ENCODE measurements at regions not wholly inside any gene's neighbourhood (a gene's known extent, or its start where the extent isn't known, plus 50 kb on each side); places are given as distances from the start of the nearest gene placed in this dataset.

DNA sequence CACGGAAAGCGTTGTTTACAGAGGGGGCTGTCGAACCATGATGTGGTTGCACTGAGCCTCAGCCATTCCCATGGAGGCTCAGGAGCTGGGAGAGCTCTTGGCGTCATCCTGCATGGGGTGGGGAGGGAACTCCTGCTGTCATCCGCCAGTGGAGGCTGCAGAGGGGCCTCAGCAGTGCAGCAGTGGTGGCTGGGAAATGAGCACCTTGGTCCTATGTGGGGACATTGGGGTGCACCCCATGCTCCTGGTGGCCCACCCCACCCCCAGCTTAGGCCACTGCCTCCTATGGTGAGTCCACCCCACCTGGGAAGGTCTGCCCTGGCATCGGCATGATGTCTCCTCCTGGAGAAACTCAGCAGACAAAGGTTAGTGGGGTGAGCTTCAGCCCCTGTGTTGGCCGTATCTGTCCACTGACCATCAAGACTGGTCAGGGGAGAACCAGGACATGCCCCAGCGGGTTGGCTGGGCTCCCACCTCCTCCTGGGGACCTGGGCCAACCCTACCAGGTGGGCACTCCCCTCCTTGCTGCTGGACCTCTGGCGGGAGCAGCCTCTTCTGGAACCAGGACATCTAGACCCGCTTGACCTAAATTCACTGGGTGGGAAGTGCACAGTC, 67.8 kb upstream of the HDAC4 start:
- no peak for DNase-seq (ENCODE audit: low read depth in 4 of 4, low spot score in 3 of 4)

DNA sequence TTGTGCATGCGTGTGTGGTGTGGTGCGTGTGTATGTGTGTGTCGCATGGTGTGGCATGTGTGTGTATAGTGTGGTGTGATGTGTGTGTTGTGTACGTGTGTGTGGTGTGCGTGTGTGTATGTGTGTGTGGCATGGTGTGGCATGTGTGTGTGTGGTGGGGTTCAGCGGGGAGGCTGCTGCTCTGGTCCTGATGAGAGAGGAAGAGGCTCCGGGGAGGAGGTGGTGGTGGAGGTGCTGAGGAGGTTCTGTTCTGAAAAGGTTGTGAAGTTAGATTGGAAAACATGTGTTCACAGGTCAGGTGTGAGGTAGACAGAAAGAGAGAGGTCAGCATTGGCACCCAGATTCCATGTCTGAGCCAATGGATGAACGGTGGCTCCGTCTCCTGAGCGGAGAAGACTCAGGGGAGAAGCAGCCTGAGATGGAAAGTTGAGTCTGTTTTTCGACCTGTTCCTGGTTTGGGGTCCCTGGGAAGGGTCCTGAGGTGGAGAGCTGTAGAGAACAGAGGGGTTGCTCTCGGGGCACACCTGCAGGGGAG, 67.2 kb upstream of the HDAC4 start:
- no peak for DNase-seq (ENCODE audit: low read depth in 4 of 4, low spot score in 3 of 4)

DNA sequence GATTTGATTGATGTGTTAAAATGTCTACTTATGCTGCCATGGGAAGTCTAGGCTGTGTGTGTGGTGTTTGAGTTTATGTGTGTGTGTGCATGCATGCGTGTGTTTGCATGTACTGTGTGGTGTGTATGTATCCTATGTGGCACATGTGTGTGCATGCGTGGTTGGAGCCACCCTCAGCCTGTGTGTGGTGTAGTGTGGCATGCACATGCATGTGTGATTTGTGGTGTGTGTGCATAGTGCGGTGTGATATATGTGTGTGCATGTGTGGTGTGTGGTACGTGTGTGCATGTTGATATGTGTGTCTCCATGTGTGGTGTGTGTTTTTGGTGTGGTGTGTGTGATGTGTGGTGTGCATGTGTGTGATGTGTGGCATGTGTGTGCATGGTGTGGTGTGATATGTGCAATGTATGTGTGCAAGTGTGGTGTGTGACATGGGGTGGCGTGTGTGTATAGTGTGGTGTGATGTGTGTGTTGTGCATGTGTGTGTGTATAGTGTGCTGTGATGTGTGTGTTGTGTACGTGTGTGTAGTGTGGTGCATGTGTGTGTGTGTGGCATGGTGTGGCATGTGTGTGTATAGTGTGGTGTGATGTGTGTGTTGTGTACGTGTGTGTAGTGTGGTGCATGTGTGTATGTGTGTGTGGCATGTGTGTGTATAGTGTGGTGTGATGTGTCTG, 66.6 kb upstream of the HDAC4 start:
- no peak for DNase-seq (ENCODE audit: low read depth in 4 of 4, low spot score in 3 of 4)

DNA sequence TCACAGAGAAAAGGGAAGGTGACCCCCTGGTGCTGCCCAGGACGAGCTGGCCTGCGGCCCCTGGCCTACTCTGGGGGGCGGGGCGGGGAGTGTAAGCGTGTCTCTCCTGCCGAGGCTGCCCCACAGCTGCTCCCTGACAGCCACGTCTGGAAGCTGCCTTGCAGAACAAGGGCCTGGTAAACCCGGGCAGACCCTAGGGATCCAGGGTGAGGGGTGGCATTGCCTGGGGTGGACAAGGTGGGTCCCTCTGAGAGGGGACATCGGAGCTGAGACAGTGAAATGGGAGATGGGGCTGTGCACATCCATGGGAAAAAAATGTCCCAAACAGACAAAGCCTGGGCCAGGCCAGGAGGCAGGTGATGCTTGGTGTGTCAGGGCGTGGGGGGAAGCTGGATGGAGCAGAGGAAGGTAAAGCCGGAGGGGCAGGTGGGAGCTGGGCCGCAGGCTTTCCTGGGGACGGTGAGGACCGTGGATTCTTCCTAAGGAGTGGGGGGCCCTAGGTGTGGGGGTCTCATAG, 66.0 kb upstream of the HDAC4 start:
- DNase-seq (ENCODE audit: low read depth in 4 of 4, low spot score in 3 of 4): no peak

DNA sequence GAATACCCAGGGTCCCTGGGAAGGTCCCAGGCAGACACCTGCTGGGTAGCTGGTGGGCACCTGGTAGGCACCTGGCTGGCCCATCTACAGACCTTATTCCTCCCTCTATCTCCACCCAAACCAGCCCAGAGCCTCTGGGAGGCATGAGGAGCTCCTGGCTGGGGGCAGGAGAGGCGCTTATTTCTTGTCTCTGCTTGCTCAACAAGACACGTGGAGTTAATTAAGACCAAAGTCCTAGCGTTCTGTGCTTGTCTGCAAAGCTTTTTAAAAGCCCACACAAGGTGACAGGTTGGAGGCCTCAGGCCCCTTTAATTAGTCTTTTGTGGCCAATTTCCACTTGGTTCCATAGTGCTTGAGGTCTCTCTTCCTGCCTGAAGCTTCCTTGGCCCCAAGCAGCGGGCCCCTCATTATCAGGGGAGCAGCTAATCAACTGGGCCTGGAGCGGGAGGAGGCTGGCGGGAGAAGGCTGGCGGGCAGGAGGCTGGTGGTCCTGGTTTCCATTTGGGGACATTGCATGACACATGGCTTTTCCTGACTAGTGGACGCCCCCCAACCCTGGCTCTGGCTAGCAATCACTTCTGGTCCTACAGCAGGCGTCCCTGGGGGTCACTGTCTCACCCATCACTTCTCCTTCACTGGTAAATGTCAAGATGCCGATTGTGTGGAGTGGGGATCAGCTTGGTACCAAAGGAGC, 65.4 kb upstream of the HDAC4 start:
- DNase-seq (ENCODE audit: low read depth in 4 of 4, low spot score in 3 of 4): no peak

DNA sequence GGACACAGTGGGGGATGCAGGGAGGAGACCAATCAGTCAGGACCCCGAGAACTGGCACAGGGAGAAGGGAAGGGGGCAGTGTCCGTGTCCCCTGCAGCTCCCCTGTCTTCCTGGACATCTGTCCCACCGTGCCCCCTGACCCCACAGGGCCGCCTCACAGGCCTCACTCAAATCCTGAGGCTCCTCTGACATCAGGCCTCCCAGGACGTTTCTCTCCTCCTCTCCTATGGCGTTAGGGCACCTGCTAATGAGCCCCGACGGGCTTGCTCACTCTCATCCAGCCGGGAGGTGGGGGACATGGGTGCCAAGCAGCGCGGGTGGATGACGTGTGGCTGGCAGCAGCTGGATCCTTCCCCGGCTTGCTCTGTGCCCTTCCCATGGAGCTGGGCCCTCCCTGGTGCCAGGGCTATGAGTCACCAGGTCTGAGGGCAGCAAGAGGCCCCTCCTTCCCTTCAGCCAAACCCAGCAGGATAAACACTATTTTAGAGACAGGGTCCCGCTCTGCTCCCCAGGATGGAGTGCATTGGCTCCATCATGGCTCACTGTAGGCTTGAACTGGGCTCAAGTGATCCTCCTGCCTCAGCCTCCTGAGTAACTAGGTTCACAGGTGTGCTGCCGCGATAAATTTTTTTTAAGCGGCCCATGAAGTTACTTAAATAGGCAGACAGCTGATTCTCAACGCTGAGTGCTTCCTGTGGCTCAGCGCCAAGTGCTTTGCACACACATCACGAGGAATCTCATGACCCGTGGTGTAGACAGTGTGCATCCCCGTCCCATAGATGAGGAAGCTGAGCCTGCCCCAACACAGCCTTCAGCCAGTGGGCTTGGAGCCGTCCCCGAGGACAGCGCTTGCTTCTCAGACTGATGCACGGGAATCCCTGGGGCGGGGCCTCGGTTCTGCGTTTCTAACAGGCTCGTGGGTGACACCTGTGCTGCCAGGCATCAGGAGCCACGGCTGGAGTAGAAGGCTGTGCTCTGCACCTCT, 64.5 kb upstream of the HDAC4 start:
- no peak for DNase-seq (ENCODE audit: low read depth in 4 of 4, low spot score in 3 of 4)

DNA sequence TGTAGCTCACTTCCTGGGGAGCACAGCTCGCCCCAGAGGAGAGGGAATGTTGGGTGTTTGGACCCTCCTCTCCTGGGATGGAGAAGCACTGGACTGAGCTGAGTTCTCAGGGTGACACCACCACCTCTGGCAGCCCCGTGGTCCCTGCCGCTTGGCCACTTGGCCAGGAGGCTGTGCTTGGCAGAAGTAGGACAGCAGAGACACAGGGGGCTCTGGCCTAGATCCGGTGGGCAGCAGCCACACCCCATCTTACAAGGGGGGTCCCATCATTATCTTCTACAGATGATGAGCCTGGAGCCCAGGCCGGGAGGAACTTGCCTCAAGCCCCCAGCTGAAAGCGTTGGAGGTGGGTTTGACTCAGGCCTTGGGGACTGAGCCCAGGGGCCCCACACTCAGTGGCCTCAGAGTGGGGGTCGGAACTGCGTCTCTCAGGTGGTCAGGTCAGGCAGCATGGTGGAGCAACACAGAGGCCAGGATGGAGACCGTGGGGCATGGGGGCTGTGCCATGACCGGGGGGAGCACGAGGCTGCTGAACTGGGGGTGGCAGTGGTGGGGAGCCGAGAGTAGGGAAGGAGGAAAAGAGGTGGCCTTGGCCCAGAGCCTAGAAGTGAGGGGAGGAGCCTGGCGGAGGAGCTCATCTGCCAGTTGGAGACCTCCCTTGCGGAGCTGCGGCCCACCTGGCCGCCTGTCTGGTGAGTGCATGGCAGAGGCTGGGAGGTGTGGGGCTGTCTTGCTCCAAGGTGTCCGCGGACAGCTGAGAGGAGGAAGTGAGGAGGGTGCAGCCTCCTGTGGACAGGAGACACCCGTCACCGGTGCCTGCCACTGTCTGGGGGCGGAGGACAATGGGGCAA, 63.6 kb upstream of the HDAC4 start:
- DNase-seq (ENCODE audit: low read depth in 4 of 4, low spot score in 3 of 4): no peak

DNA sequence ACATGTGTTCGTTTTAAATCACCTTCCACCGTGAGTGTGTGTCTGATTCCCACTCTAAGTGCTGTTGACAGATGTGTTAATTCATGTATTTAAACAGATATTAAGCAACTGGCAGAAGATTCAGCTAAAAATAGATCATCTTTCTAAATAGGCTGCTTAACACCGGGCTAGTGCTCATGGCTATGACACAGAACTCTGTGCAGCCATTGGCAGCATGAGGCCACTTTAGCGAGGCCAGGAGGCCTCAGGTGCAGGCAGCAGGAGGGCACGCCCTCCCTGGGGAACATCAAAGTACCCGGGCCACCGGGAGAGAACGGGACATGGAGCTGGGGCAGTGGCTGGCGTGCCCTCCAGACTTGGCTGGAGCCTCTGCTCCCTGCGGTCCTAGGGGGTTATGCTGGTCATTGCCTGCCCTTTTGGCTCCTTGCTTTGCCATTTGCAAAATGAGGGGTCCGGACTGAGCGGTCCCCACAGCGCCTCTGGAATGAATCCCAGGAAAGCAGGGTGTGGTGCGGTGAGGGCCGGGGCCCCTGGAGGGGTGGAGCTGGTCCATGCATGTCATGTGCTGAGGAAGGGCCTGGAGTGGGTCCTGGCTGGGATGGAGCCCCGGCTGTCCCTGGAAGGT, 62.8 kb upstream of the HDAC4 start:
- no peak for DNase-seq (ENCODE audit: low read depth in 4 of 4, low spot score in 3 of 4)

DNA sequence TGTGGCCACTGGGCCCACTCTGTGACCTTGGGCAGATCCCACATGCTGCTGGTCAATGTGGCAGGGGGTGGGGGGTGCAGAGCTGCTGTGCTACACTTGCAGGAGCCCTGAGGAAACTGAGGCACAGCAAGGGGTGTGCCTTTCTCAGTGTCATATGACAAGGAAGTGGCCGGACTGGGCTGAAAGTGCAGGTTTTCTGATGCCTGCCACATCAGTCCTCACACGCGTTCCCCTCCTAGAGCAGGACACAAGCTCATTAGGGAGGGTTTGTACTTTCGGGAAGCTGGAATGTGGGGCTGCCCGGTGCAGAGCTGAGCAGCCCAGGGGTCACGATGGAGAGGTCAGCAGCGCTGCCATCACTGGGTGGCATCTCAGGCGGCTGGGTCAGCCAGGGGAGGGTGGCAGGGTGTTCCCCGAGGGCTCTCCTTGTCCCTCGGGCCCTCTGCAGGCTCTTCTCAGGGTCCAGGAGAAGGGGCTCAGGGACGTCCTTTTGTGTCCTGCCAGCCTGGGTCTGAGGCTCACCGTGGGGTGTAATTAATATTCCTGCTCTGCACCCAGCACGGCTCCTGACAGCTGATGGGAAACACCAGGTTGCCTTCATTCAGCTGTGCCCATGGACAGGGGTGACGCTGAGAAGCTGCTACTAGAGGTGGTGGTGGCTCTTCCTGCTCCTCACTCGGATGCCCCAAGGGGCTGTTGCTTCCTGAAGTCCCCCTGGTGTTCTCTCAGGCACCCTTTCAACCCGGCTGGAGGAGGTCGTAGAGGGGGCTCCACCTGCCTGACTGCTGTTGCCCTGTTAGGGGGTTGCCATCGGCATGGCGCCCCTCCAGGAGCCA, 62.1 kb upstream of the HDAC4 start:
- DNase-seq (ENCODE audit: low read depth in 4 of 4, low spot score in 3 of 4): no peak

DNA sequence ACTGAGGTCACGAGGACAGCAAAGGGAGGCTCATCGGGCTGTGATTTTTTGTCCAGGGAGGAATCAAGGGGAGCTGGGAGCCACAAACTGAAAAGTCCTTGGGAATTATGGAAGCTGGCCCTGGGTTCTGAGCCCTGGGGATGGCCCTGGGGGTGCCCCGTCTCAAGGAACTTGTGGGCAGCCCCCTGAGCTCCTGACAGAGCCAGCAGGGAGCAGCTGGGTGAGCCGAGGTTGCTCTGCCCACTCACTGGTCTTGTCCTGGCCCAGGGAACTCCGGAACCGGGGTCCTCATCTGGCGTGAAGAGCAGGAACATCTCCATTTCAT, 61.3 kb upstream of the HDAC4 start:
- no peak for DNase-seq (ENCODE audit: low read depth in 4 of 4, low spot score in 3 of 4)

DNA sequence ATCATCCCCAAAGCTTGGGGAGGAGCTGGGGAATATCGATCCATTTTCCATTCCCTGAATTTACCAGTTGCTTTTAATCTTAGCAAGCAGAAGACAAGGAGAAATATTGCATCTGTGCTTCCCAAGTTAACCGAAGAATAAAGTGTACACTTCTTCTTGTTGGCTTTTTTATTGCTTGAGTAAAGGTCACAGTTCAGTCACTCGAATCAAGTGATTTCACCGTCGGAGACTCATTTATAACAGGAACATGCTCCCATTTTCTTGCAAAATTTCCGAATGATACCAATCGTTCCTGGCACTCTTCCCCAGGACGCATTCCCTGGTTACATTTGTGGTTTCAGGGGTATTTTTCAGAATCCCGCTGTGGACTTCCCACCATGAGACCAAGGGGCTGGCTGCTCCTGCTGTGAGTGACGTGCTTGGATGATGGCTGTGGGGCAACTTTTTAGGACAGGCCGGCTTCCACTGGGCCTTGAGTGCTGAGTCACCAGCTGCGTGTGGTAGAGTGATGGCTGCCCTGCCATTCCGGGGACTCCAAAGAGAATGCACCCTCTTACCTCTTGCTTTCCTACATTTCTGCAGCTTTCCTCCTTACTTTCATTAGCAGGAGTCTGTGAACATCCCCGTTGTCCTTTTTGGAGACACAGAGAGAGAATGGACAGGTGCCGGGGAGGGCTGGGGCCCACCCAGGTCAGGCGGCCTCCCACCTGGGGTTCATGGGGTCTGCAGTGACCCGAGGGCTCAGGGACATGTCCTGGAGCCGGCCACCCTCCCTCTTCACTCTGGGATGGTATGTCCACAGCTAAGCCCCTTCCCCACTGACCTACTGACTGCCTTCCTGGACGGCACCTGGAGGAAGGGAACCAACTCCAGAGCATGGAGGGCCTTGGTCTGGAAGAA, 60.7 kb upstream of the HDAC4 start:
- DNase-seq (ENCODE audit: low read depth in 4 of 4, low spot score in 3 of 4): no peak

DNA sequence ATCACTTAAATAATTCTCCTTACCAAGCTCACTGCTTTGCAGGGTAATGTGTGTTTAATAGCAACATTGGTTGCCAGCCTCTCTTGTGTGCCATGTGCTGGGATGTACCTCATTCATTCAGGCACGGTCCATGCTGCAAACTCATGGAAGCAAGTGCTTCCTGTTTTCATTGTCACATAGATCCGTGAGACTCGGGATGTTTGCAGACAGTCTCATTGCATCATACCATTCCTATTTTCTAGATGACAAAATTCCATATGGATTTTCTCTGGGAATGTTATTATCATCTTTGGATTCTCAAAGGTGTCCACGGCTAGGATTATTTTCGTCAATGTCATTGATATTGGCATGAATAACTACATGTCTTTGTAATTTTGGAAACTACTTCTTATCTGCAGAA, 60.0 kb upstream of the HDAC4 start:
- DNase-seq (ENCODE audit: low read depth in 4 of 4, low spot score in 3 of 4): no peak

DNA sequence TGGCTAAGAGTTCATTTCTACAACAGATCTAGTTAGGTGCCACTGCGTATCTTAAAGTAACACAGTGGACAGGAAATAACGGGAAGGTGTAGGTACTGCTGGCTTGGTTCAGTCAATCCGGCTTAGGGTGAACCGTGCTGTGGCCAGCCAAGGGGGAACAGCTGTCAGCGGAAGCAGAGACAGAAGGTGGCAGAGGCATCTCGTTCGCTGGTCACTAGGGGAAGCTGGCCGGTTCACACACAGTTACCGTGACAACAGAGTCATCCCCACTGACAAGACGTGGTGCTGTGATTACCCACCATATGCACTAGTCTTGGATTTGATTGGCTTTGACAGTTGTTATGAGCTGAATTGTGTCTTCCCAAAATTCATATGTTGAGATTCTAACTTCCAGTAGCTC, 58.8 kb upstream of the HDAC4 start:
- DNase-seq (ENCODE audit: low read depth in 4 of 4, low spot score in 3 of 4): no peak

DNA sequence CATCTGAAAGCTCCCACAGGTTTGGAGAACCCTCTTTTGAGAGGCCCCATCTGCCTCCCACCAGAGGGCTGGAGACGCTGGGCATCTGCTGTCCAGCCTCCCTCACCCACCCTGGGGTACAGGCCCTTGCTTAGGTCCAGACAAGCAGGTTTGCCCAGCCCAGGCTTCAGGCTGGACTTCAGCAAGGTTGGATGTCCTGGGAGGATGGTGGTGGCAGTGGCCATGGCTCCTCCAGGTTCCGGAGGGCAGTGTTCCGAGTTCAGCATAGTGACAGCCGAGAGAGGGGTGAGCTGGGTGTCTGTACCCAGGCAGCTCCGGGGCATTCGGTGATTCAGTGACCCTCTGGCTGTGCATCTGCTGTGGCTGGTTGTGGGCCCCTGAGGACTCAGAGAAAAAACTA, 58.2 kb upstream of the HDAC4 start:
- DNase-seq (ENCODE audit: low read depth in 4 of 4, low spot score in 3 of 4): no peak

DNA sequence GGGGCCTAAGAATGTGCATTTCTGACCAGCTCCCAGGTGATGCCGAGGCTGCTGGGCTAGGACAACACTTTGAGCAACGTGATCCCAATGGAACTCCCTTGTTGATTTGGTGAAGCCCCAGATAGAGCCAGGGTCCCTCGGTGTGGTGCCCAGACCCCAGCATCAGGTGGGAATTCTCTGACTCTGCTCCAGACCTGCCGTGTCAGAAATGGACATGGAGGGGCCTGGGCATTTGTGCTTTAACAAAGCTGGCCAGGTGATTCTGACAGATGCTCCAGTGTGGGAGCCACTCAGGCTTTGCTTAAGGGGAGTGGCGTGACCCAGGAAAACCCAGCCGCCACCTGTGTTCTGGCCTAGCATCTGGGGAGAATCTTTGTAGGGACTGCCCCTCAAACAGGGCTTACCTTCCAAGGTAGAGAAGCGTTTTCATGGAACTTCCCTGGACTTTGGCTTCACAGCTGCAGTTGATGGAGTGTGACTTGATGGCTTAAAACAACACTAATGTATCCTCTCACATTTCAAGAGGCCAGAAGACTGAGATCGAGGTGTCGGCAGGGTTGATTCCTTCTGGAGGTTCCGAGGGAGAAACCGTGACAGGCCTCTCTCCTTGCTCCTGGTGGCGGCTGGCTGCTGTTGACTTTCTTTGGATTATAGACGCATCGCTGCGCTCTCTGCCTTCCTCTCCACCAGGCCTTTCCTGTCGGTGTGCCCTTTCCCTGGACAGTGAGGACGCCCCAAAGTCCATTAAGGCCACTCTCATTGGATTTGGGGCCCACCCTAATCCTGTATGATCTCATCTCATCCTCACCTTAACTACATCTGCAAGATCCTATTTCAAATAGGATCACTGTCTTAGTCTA, 57.0 kb upstream of the HDAC4 start:
- DNase-seq (ENCODE audit: low read depth in 4 of 4, low spot score in 3 of 4): peak in 1 of 4 donors; percentile 24

DNA sequence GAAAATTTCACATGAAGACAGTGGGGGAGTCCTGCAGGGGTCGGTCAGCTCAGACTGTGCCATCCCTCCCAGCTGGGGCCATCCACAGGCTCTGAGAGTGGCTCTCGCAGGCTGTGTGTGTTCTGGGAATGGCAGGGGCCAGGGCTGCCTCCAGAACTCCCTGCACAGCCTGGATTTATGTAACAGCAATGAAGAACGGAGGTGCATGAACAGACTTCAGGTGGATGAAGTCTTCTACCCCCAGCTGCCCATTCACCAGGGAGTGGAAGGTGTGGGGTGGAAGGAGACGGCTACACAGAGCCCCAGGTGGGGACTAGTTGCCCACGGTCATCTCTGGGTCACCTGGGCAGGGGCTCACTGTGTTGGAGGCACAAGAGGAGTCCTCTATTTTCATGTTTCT, 56.1 kb upstream of the HDAC4 start:
- no peak for DNase-seq (ENCODE audit: low read depth in 4 of 4, low spot score in 3 of 4)

Measured in left renal pelvis (tissue), 4 donors.